HFFc6 (cell line): ENCODE measurements at regions not wholly inside any gene's neighbourhood (a gene's known extent, or its start where the extent isn't known, plus 50 kb on each side); places are given as distances from the start of the nearest gene placed in this dataset.

ENCODE experiments used
- DNase-seq: peaks from one replicate; pipeline ENCODE4 v3.0.0-alpha.2; 2018
- H3K27ac Mint-ChIP-seq: 2 replicates; pipeline ENCODE4 v1.8.0; 2020; ENCODE audit warnings: mild to moderate bottlenecking, mixed read lengths
- H3K27me3 Mint-ChIP-seq: 2 replicates; pipeline ENCODE4 v1.8.0; 2021; ENCODE audit warnings: mild to moderate bottlenecking, moderate library complexity, mixed read lengths; ENCODE audit not compliant: insufficient read depth
- H3K36me3 Mint-ChIP-seq: 2 replicates; pipeline ENCODE4 v1.8.0; 2021; ENCODE audit warnings: low read depth, mixed read lengths
- H3K4me1 Mint-ChIP-seq: 2 replicates; pipeline ENCODE4 v1.8.0; 2020; ENCODE audit warnings: low read depth, mixed read lengths
- H3K4me3 Mint-ChIP-seq: 2 replicates; pipeline ENCODE4 v1.8.0; 2020; ENCODE audit warnings: mild to moderate bottlenecking, moderate library complexity, mixed read lengths
- H3K9me3 Mint-ChIP-seq: 2 replicates; pipeline ENCODE4 v1.8.0; 2020; ENCODE audit warnings: mild to moderate bottlenecking, mixed read lengths
- TF ChIP-seq, protein P1 (sequence below): fragments of 200-600 bp; sonication (generic); IDR thresholded peaks from 2 replicates; pipeline ENCODE4 v1.5.0; 2021; ENCODE audit warnings: antibody characterized with exemption, mild to moderate bottlenecking

DNA sequence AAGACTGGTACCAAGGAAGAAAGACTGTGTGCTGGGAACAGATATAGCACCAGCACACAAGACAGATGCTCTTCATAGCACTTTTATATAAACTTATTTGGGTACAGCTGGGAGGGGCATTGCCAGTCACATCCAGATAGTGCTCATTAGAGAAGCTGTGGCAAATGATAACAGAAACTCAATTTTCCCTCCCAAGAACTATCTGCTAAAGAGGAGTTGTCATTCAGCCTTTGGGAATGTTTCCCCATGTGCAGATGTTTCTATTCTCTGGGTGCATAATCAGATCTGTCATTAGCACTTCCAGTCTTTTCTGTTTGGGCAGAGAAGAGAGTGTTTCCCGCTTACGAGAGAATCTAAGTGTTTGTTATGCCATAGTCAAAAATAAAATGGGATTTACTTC lies 714.9 kb upstream of the MDGA2 start:
- TF ChIP-seq, protein P1, sequence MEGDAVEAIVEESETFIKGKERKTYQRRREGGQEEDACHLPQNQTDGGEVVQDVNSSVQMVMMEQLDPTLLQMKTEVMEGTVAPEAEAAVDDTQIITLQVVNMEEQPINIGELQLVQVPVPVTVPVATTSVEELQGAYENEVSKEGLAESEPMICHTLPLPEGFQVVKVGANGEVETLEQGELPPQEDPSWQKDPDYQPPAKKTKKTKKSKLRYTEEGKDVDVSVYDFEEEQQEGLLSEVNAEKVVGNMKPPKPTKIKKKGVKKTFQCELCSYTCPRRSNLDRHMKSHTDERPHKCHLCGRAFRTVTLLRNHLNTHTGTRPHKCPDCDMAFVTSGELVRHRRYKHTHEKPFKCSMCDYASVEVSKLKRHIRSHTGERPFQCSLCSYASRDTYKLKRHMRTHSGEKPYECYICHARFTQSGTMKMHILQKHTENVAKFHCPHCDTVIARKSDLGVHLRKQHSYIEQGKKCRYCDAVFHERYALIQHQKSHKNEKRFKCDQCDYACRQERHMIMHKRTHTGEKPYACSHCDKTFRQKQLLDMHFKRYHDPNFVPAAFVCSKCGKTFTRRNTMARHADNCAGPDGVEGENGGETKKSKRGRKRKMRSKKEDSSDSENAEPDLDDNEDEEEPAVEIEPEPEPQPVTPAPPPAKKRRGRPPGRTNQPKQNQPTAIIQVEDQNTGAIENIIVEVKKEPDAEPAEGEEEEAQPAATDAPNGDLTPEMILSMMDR: no peak
- Mint-ChIP-seq H3K27ac (no peak overlapping the region), H3K4me3 (no peak overlapping the region), H3K36me3 (no peaks in the 10 kb centered on the region; the same call in 1 of the 2 replicates), H3K27me3 (no peaks in the 10 kb centered on the region), H3K4me1 (no peaks in the 10 kb centered on the region), H3K9me3 (peaks cover 23% of the 10 kb centered on the region)
- no peak for DNase-seq

DNA sequence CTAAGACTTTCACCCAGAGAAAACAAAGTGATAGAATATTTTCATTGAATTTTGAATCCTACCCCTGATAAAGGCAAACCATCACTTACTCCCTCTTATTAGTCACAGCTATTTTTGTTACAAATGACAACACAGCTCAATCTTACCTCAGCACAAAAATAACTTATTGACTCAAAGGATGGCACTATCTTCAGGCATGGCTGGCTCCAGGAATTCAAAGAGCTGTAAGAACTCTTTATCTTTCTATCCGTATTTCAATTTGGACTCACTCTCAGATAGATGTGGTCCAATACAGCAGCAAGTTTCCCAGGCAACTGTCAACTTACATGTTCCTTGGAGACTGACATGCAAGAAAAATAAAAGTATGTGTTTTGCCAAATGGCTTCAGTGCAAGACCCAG lies 709.4 kb upstream of the MDGA2 start:
- Mint-ChIP-seq H3K36me3 (no peaks in the 10 kb centered on the region; the same call in 1 of the 2 replicates), H3K4me3 (no peak overlapping the region), H3K9me3 (peaks cover 26% of the 10 kb centered on the region), H3K27me3 (no peaks in the 10 kb centered on the region), H3K27ac (no peak overlapping the region), H3K4me1 (no peaks in the 10 kb centered on the region)
- TF ChIP-seq, protein P1: no peak
- DNase-seq: no peak

DNA sequence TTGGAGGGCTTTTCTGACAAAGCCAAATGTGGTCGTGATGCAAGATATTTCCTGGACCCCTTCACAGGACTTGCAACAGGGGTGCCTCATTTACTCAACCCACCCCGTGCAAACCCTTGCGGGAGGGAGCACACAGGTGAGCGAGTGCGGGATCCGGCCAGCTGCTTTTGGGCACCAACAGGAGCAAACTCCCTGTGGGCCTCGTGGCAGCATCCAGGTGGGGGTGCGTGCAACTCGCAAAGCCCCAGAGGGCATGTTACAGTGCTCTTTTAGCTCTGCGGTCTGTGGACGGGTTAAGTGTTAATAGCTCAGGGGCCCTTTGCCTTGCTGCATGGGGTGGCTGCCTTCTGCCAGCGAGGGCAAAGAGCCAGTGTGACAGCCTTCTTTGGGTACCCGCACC lies 707.6 kb upstream of the MDGA2 start:
- Mint-ChIP-seq H3K36me3 (peaks cover 3% of the 10 kb centered on the region; the same call in 1 of the 2 replicates), H3K27me3 (no peaks in the 10 kb centered on the region), H3K27ac (no peak overlapping the region), H3K9me3 (peaks cover 34% of the 10 kb centered on the region), H3K4me3 (no peak overlapping the region), H3K4me1 (no peaks in the 10 kb centered on the region)
- DNase-seq: no peak
- TF ChIP-seq, protein P1: no peak

DNA sequence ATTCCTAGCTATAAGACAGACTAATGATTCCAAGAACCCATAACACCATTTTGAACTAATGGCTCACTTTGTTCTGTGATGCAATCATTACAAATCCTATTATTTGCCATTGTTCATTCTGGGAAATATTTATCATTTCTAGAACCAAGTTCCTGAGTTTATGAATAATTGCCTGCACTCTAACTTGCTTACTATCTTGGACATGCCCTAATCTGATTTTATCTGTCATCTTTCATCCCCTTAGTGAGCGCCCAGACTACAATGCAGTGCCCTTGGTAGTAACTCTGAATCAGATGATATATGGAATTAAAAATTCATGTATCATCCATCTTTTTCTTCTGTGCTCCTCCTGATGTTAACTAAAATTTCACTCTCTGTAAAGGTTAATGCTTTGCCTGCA lies 703.1 kb upstream of the MDGA2 start:
- H3K27ac Mint-ChIP-seq: no peak overlapping the region

DNA sequence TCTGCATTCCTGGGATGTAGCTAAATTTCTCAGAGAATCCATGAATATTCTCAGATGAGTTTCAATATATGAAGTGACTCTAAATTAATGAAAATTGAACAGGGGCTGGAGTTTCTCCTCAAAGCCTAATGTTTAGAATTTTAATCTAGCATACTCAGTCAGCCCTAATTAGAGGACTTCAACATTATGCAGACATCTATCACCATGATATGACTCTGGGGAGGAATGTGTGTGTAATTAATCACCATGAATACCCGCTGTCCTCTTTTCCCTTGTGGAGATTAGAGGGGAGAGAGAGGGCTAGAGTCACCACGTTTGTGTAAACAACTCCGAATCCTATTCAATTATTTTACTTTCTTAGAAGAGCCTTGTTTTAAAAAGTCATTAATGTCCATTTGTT lies 698.6 kb upstream of the MDGA2 start:
- Mint-ChIP-seq H3K27ac (no peak overlapping the region), H3K27me3 (no peaks in the 10 kb centered on the region; the same call in 1 of the 2 replicates), H3K4me3 (no peak overlapping the region), H3K4me1 (no peaks in the 10 kb centered on the region), H3K9me3 (peaks cover 32% of the 10 kb centered on the region), H3K36me3 (no peaks in the 10 kb centered on the region)
- no peak for DNase-seq
- TF ChIP-seq, protein P1: no peak

More for the DNA sequence above, 703.1 kb upstream of the MDGA2 start:
- TF ChIP-seq, protein P1: no peak
- no peak for DNase-seq
- peaks cover 23% of the 10 kb centered on the region for H3K9me3 Mint-ChIP-seq
- H3K4me3 Mint-ChIP-seq: no peak overlapping the region
- no peaks in the 10 kb centered on the region for H3K27me3 Mint-ChIP-seq
- H3K36me3 Mint-ChIP-seq: 0 out of 2 replicates have a peak, but pooled peaks cover 3% of the 10 kb centered on the region
- no peaks in the 10 kb centered on the region for H3K4me1 Mint-ChIP-seq

DNA sequence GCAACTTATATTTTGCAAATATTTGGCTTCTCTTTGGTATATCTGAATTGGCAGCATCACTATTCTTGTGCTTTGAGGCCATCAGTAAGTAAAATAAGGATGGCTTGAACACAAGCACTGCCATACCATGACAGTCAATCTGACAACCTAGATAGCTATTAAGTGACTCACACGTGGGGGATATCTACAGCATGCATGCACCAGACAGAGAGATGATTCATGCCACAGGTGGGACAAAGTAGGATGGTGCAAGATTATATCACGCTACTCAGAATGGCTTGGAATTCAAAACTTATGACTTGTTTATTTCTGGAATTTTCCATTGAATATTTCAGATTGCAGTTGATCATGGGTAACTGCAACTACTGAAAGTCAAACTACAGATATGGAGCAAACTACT lies 675.6 kb upstream of the MDGA2 start:
- no peak for DNase-seq
- no peaks in the 10 kb centered on the region for H3K4me1 Mint-ChIP-seq
- no peak overlapping the region for H3K4me3 Mint-ChIP-seq

More for the DNA sequence above, 675.6 kb upstream of the MDGA2 start:
- TF ChIP-seq, protein P1: no peak
- Mint-ChIP-seq H3K27me3 (no peaks in the 10 kb centered on the region), H3K9me3 (peaks cover 9% of the 10 kb centered on the region), H3K27ac (no peak overlapping the region), H3K36me3 (no peaks in the 10 kb centered on the region)
